ENCODE measurements at regions not wholly inside any gene's neighbourhood (a gene's known extent, or its start where the extent isn't known, plus 50 kb on each side); places are given as distances from the start of the nearest gene placed in this dataset.
"Not testable (repeated sequence)": the region's sequence is repeated elsewhere in the genome, so short reads cannot be mapped to it uniquely, and the experiment has no call there.

DNA sequence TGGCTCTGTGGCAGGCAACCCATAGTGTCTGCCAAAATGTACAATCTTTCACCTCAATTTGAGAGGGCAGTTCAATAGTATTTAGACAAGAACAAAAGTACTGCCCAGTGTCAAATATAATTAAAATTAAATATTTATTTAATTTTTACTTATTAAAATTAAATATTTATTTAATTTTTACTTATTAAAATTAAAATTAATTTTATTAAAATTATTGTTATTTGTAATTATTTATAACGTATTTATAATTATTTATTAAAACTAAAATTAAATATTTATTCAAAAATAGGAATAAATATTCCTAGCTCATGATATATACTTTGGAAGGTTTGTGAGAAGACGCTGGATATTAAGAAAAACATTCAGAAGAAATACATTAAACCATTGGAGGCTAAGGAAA lies 93.7 kb upstream of the CAV2 start:
- no peak for TF ChIP-seq CTCF (IDR thresholded peaks at IDR 0.05; ENCODE audit: extremely low read depth, low read depth, low read length)
- Histone ChIP-seq H2AFZ (ENCODE audit: low read length) (no peak overlapping the region), H3K4me1 (ENCODE audit: insufficient read depth, low read length) (no peaks in the 10 kb centered on the region), H4K20me1 (ENCODE audit: insufficient read depth, low read length) (no peaks in the 10 kb centered on the region), H3K4me2 (ENCODE audit: insufficient read depth, low read length) (no peak overlapping the region), H3K27me3 (ENCODE audit: insufficient read depth, low read length) (no peaks in the 10 kb centered on the region), H3K36me3 (ENCODE audit: insufficient read depth, low read length) (no peaks in the 10 kb centered on the region), H3K79me2 (ENCODE audit: insufficient read depth, low read length) (no peaks in the 10 kb centered on the region), H3K4me3 (ENCODE audit: insufficient read depth, low read length) (no peak overlapping the region), H3K27ac (ENCODE audit: low read depth, low read length) (no peak overlapping the region), H3K9me3 (ENCODE audit: low read depth, low read length) (no peaks in the 10 kb centered on the region)
- no peak for DNase-seq (ENCODE audit: insufficient read length, low spot score, missing footprints)

- Histone ChIP-seq H3K79me2 (ENCODE audit: insufficient read depth, low read length) (no peaks in the 10 kb centered on the region), H3K36me3 (ENCODE audit: insufficient read depth, low read length) (no peaks in the 10 kb centered on the region), H3K4me2 (ENCODE audit: insufficient read depth, low read length) (no peak overlapping the region), H4K20me1 (ENCODE audit: insufficient read depth, low read length) (no peaks in the 10 kb centered on the region), H3K4me1 (ENCODE audit: insufficient read depth, low read length) (no peaks in the 10 kb centered on the region), H3K9me3 (ENCODE audit: low read depth, low read length) (no peaks in the 10 kb centered on the region), H3K27me3 (ENCODE audit: insufficient read depth, low read length) (no peaks in the 10 kb centered on the region), H2AFZ (ENCODE audit: low read length) (peak overlapping the region; percentile 57), H3K27ac (ENCODE audit: low read depth, low read length) (no peak overlapping the region), H3K4me3 (ENCODE audit: insufficient read depth, low read length) (no peak overlapping the region)
- TF ChIP-seq CTCF (IDR thresholded peaks at IDR 0.05; ENCODE audit: extremely low read depth, low read depth, low read length), result no peak
- DNase-seq (ENCODE audit: insufficient read length, low spot score, missing footprints), result no peak
These were observed 92.4 kb upstream of the CAV2 start for GRCh38 chr7:116407165-116407564.

DNA sequence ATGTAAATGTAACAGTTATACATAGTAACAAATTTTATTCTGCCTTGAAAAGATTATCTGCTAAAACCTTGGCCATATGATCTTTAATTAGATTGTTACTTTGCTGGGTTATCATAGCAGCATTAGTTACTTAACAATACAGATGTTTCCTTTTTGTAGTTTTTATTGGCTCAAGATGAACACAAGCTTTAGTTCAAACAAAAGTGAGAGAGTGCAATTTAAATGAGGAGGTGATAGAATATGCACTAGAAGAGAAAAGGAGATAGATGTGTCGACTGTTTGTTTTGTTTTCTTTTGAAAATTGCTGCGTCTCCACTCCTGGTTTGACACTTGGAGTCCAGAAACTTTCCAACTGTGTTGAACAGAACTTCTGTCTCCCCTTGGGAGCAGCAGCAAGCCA lies 91.4 kb upstream of the CAV2 start:
- TF ChIP-seq CTCF (IDR thresholded peaks at IDR 0.05; ENCODE audit: extremely low read depth, low read depth, low read length), result no peak
- no peaks in the 10 kb centered on the region for H3K79me2 ChIP-seq (ENCODE audit: insufficient read depth, low read length)
- H3K4me2 ChIP-seq (ENCODE audit: insufficient read depth, low read length), result no peak overlapping the region
- no peaks in the 10 kb centered on the region for H3K4me1 ChIP-seq (ENCODE audit: insufficient read depth, low read length)
- no peaks in the 10 kb centered on the region for H3K27me3 ChIP-seq (ENCODE audit: insufficient read depth, low read length)
- no peaks in the 10 kb centered on the region for H3K9me3 ChIP-seq (ENCODE audit: low read depth, low read length)
- H3K36me3 ChIP-seq (ENCODE audit: insufficient read depth, low read length), result no peaks in the 10 kb centered on the region
- no peak overlapping the region for H3K27ac ChIP-seq (ENCODE audit: low read depth, low read length)
- H4K20me1 ChIP-seq (ENCODE audit: insufficient read depth, low read length), result no peaks in the 10 kb centered on the region
- DNase-seq (ENCODE audit: insufficient read length, low spot score, missing footprints), result no peak
- H3K4me3 ChIP-seq (ENCODE audit: insufficient read depth, low read length), result no peak overlapping the region
- peak overlapping the region; percentile 63 for H2AFZ ChIP-seq (ENCODE audit: low read length)

DNA sequence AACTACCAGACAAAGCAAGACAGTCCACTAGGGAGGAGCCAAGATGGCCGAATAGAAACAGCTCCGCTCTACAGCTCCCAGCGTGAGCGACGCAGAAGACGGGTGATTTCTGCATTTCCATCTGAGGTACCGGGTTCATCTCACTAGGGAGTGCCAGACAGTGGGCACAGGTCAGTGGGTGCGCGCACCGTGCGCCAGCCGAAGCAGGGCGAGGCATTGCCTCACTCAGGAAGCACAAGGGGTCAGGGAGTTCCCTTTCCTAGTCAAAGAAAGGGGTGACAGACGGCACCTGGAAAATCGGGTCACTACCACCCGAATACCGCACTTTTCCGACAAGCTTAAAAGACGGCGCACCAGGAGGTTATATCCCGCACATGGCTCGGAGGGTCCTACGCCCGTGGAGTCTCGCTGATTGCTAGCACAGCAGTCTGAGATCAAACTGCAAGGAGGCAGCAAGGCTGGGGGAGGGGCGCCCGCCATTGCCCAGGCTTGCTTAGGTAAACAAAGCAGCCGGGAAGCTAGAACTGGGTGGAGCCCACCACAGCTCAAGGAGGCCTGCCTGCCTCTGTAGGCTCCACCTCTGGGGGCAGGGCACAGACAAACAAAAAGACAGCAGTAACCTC lies 90.6 kb upstream of the CAV2 start:
- not testable (repeated sequence) for H4K20me1 ChIP-seq (ENCODE audit: insufficient read depth, low read length); H3K9me3 ChIP-seq (ENCODE audit: low read depth, low read length); H2AFZ ChIP-seq (ENCODE audit: low read length); H3K79me2 ChIP-seq (ENCODE audit: insufficient read depth, low read length); H3K4me3 ChIP-seq (ENCODE audit: insufficient read depth, low read length); H3K27me3 ChIP-seq (ENCODE audit: insufficient read depth, low read length); H3K4me2 ChIP-seq (ENCODE audit: insufficient read depth, low read length); H3K36me3 ChIP-seq (ENCODE audit: insufficient read depth, low read length); H3K27ac ChIP-seq (ENCODE audit: low read depth, low read length); H3K4me1 ChIP-seq (ENCODE audit: insufficient read depth, low read length); DNase-seq (ENCODE audit: insufficient read length, low spot score, missing footprints)

GRCh38 chr7:116410694-116411093 lies 88.8 kb upstream of the CAV2 start:
- H3K36me3 ChIP-seq (ENCODE audit: insufficient read depth, low read length); H3K9me3 ChIP-seq (ENCODE audit: low read depth, low read length); H2AFZ ChIP-seq (ENCODE audit: low read length); H3K79me2 ChIP-seq (ENCODE audit: insufficient read depth, low read length); H4K20me1 ChIP-seq (ENCODE audit: insufficient read depth, low read length); H3K4me2 ChIP-seq (ENCODE audit: insufficient read depth, low read length); H3K4me3 ChIP-seq (ENCODE audit: insufficient read depth, low read length); H3K27me3 ChIP-seq (ENCODE audit: insufficient read depth, low read length); H3K27ac ChIP-seq (ENCODE audit: low read depth, low read length); H3K4me1 ChIP-seq (ENCODE audit: insufficient read depth, low read length); DNase-seq (ENCODE audit: insufficient read length, low spot score, missing footprints): not testable (repeated sequence)
